Stimulated activated naive CD8-positive, alpha-beta T cell treated with anti-CD3 and anti-CD28 coated beads, Interleukin-15, amount 100 ng/mL, for 72 hours (primary cell): ENCODE measurements at regions not wholly inside any gene's neighbourhood (a gene's known extent, or its start where the extent isn't known, plus 50 kb on each side); places are given as distances from the start of the nearest gene placed in this dataset.

ENCODE experiments used
- ATAC-seq: fragments of 150-1000 bp; cut with Tn5 transposase; 2 replicates; pipeline ENCODE4 v1.10.0; 2021; ENCODE audit warnings: mild to moderate bottlenecking, moderate library complexity
- DNase-seq, 2 donors: peaks; one replicate each; pipeline ENCODE4 v3.0.0; 2021 to 2022
- H3K27ac Mint-ChIP-seq, 2 donors: one replicate each; pipeline ENCODE4 v1.8.0; 2022; ENCODE audit warnings: mild to moderate bottlenecking in 2 of 2, mixed read lengths in 2 of 2, moderate library complexity in 2 of 2
- H3K27me3 Mint-ChIP-seq: one replicate; pipeline ENCODE4 v1.8.0; 2022; ENCODE audit warnings: mixed read lengths
- H3K4me1 Mint-ChIP-seq: one replicate; pipeline ENCODE4 v1.8.0; 2022; ENCODE audit warnings: mild to moderate bottlenecking, mixed read lengths
- H3K4me3 Mint-ChIP-seq, 2 donors: one replicate each; pipeline ENCODE4 v1.8.0; 2022; ENCODE audit warnings: mild to moderate bottlenecking in 2 of 2, mixed read lengths in 2 of 2, moderate library complexity in 1 of 2
- H3K9me3 Mint-ChIP-seq, 2 donors: one replicate each; pipeline ENCODE4 v1.8.0; 2022; ENCODE audit warnings: mixed read lengths in 2 of 2

- DNase-seq (no peak), ATAC-seq (no peak)
- Mint-ChIP-seq H3K4me3 (no peak overlapping the region), H3K27ac (no peak overlapping the region), H3K4me1 (no peaks in the 10 kb centered on the region), H3K27me3 (no peaks in the 10 kb centered on the region), H3K9me3 (peaks cover 6 to 91% of the 10 kb centered on the region in 2 donors)
Measured at GRCh38 chr12:34368079-34368478, 345.8 kb downstream of the ALG10 start.

- no peaks in the 10 kb centered on the region for H3K27me3 Mint-ChIP-seq
- peaks cover 0 to 85% of the 10 kb centered on the region in 2 donors for H3K9me3 Mint-ChIP-seq
- no peaks in the 10 kb centered on the region for H3K4me1 Mint-ChIP-seq
- ATAC-seq = no peak
- no peak overlapping the region for H3K27ac Mint-ChIP-seq
- no peak for DNase-seq
- no peak overlapping the region for H3K4me3 Mint-ChIP-seq
Measured at GRCh38 chr12:34371050-34371449, 348.8 kb downstream of the ALG10 start.

GRCh38 chr12:34372003-34372402 is 349.7 kb downstream of the ALG10 start:
- ATAC-seq (no peak), DNase-seq (no peak)
- no peak overlapping the region for H3K4me3 Mint-ChIP-seq
- H3K27ac Mint-ChIP-seq = no peak overlapping the region
- no peaks in the 10 kb centered on the region for H3K4me1 Mint-ChIP-seq
- peaks cover 0 to 82% of the 10 kb centered on the region in 2 donors for H3K9me3 Mint-ChIP-seq
- H3K27me3 Mint-ChIP-seq = no peaks in the 10 kb centered on the region

- DNase-seq (no peak), ATAC-seq (no peak)
- Mint-ChIP-seq H3K4me3 (no peak overlapping the region), H3K4me1 (no peaks in the 10 kb centered on the region), H3K27me3 (no peaks in the 10 kb centered on the region), H3K9me3 (peaks cover 0 to 82% of the 10 kb centered on the region in 2 donors), H3K27ac (no peak overlapping the region)
Measured at GRCh38 chr12:34373926-34374325, 351.6 kb downstream of the ALG10 start.

- no peak for DNase-seq
- no peak overlapping the region for H3K27ac Mint-ChIP-seq
- peaks cover 5 to 83% of the 10 kb centered on the region in 2 donors for H3K9me3 Mint-ChIP-seq
- no peaks in the 10 kb centered on the region for H3K27me3 Mint-ChIP-seq
- no peak for ATAC-seq
- no peak overlapping the region for H3K4me3 Mint-ChIP-seq
- no peaks in the 10 kb centered on the region for H3K4me1 Mint-ChIP-seq
Measured at GRCh38 chr12:34376133-34376799, 354.0 kb downstream of the ALG10 start.

GRCh38 chr12:34377243-34378035 is 355.1 kb downstream of the ALG10 start:
- DNase-seq (no peak), ATAC-seq (no peak)
- no peak overlapping the region for H3K27ac Mint-ChIP-seq
- no peaks in the 10 kb centered on the region for H3K27me3 Mint-ChIP-seq
- H3K4me3 Mint-ChIP-seq = no peak overlapping the region
- H3K9me3 Mint-ChIP-seq = peaks cover 5 to 86% of the 10 kb centered on the region in 2 donors
- no peaks in the 10 kb centered on the region for H3K4me1 Mint-ChIP-seq

GRCh38 chr12:34379142-34379541 is 356.8 kb downstream of the ALG10 start:
- Mint-ChIP-seq H3K27ac (no peak overlapping the region), H3K9me3 (peaks cover 5 to 77% of the 10 kb centered on the region in 2 donors), H3K4me3 (no peak overlapping the region), H3K27me3 (no peaks in the 10 kb centered on the region), H3K4me1 (no peaks in the 10 kb centered on the region)
- ATAC-seq = no peak
- no peak for DNase-seq

- no peak overlapping the region for H3K27ac Mint-ChIP-seq
Measured at GRCh38 chr12:34384693-34385092, 362.4 kb downstream of the ALG10 start.

GRCh38 chr12:34386016-34386415 is 363.7 kb downstream of the ALG10 start:
- no peak for ATAC-seq
- Mint-ChIP-seq H3K9me3 (peaks cover 2 to 66% of the 10 kb centered on the region in 2 donors), H3K4me1 (no peaks in the 10 kb centered on the region), H3K27me3 (peaks cover 6% of the 10 kb centered on the region), H3K4me3 (no peak overlapping the region), H3K27ac (no peak overlapping the region)
- DNase-seq = no peak

More at GRCh38 chr12:34384693-34385092, 362.4 kb downstream of the ALG10 start:
- no peak overlapping the region for H3K4me3 Mint-ChIP-seq
- DNase-seq = no peak
- H3K4me1 Mint-ChIP-seq = no peaks in the 10 kb centered on the region
- H3K9me3 Mint-ChIP-seq = peaks cover 5 to 71% of the 10 kb centered on the region in 2 donors
- ATAC-seq = no peak
- H3K27me3 Mint-ChIP-seq = no peaks in the 10 kb centered on the region

- Mint-ChIP-seq H3K9me3 (peaks cover 0 to 63% of the 10 kb centered on the region in 2 donors), H3K4me3 (no peak overlapping the region), H3K4me1 (no peaks in the 10 kb centered on the region), H3K27ac (no peak overlapping the region), H3K27me3 (peaks cover 8% of the 10 kb centered on the region)
- DNase-seq (no peak), ATAC-seq (no peak)
Measured at GRCh38 chr12:34386621-34387255, 364.4 kb downstream of the ALG10 start.

GRCh38 chr12:34387711-34388635 is 365.7 kb downstream of the ALG10 start:
- H3K27me3 Mint-ChIP-seq = peaks cover 8% of the 10 kb centered on the region
- no peaks in the 10 kb centered on the region for H3K4me1 Mint-ChIP-seq
- H3K9me3 Mint-ChIP-seq = peaks cover 0 to 51% of the 10 kb centered on the region in 2 donors
- DNase-seq (no peak), ATAC-seq (no peak)
- no peak overlapping the region for H3K4me3 Mint-ChIP-seq
- no peak overlapping the region for H3K27ac Mint-ChIP-seq

GRCh38 chr12:34388636-34389377 is 366.5 kb downstream of the ALG10 start:
- Mint-ChIP-seq H3K27ac (no peak overlapping the region), H3K9me3 (peaks cover 0 to 52% of the 10 kb centered on the region in 2 donors), H3K4me3 (no peak overlapping the region), H3K4me1 (no peaks in the 10 kb centered on the region), H3K27me3 (peaks cover 8% of the 10 kb centered on the region)
- DNase-seq (no peak), ATAC-seq (no peak)

- no peak for ATAC-seq
- peaks cover 4 to 53% of the 10 kb centered on the region in 2 donors for H3K9me3 Mint-ChIP-seq
- no peaks in the 10 kb centered on the region for H3K4me1 Mint-ChIP-seq
- peaks cover 8% of the 10 kb centered on the region for H3K27me3 Mint-ChIP-seq
- no peak overlapping the region for H3K27ac Mint-ChIP-seq
- DNase-seq = no peak
- no peak overlapping the region for H3K4me3 Mint-ChIP-seq
Measured at GRCh38 chr12:34389378-34390170, 367.3 kb downstream of the ALG10 start.
